CD4-positive, CD25-positive, alpha-beta regulatory T cell (primary cell): ENCODE measurements at regions not wholly inside any gene's neighbourhood (a gene's known extent, or its start where the extent isn't known, plus 50 kb on each side); places are given as distances from the start of the nearest gene placed in this dataset.
A peak's percentile ranks its signal among the peaks of the same experiment; 100 is the strongest.
"Not testable (repeated sequence)": the region's sequence is repeated elsewhere in the genome, so short reads cannot be mapped to it uniquely, and the experiment has no call there.

ENCODE experiments used
- ATAC-seq, 2 donors: fragments of 150-1000 bp; cut with Tn5 transposase; one replicate each; pipeline ENCODE4 v1.10.0; 2021; ENCODE audit warnings: low read depth in 2 of 2, moderate number of reproducible peaks in 2 of 2, moderate library complexity in 1 of 2
- DNase-seq, 3 donors: peaks; one replicate each; pipeline versions ENCODE4 v3.0.0 to v3.0.0-alpha.2; 2012 to 2022; ENCODE audit warnings: mixed read lengths in 1 of 3
- H3K27ac ChIP-seq: one replicate; pipeline ENCODE4 v1.7.0; 2013; ENCODE audit warnings: mild to moderate bottlenecking, low read length; ENCODE audit not compliant: insufficient read depth, poor library complexity, severe bottlenecking
- H3K27me3 ChIP-seq: one replicate; pipeline ENCODE4 v1.7.0; 2013; ENCODE audit warnings: low read length; ENCODE audit not compliant: control insufficient read depth, insufficient read depth
- H3K36me3 ChIP-seq: one replicate; pipeline ENCODE4 v1.7.0; 2013; ENCODE audit warnings: mild to moderate bottlenecking, low read length, moderate library complexity; ENCODE audit not compliant: control insufficient read depth, insufficient read depth
- H3K4me1 ChIP-seq: 2 replicates; pipeline ENCODE4 v1.7.0; 2013; ENCODE audit warnings: mild to moderate bottlenecking, low read length; ENCODE audit not compliant: insufficient read depth, control insufficient read depth, poor library complexity, severe bottlenecking
- H3K4me3 ChIP-seq: one replicate; pipeline ENCODE4 v1.7.0; 2013; ENCODE audit warnings: low read depth, mild to moderate bottlenecking, low read length, moderate library complexity
- H3K9me3 ChIP-seq, 2 experiments: 1 replicate in 1 of 2; 2 replicates in 1 of 2; pipeline ENCODE4 v1.7.0; 2013; ENCODE audit warnings: low read length in 2 of 2, mild to moderate bottlenecking in 1 of 2, moderate library complexity in 1 of 2; ENCODE audit not compliant: control insufficient read depth in 2 of 2
- H3K27ac Mint-ChIP-seq, 3 donors: one replicate each; pipeline ENCODE4 v1.8.0; 2020 to 2022; ENCODE audit warnings: mild to moderate bottlenecking in 3 of 3, mixed read lengths in 3 of 3, moderate library complexity in 2 of 3
- H3K27me3 Mint-ChIP-seq: one replicate; pipeline ENCODE4 v1.8.0; 2022; ENCODE audit warnings: mild to moderate bottlenecking, mixed read lengths
- H3K36me3 Mint-ChIP-seq: one replicate; pipeline ENCODE4 v1.8.0; 2020; ENCODE audit warnings: mixed read lengths
- H3K4me1 Mint-ChIP-seq, 4 donors: one replicate each; pipeline ENCODE4 v1.8.0; 2020 to 2022; ENCODE audit warnings: mixed read lengths in 4 of 4, mild to moderate bottlenecking in 1 of 4
- H3K4me3 Mint-ChIP-seq, 4 donors: one replicate each; pipeline ENCODE4 v1.8.0; 2020 to 2022; ENCODE audit warnings: mild to moderate bottlenecking in 4 of 4, mixed read lengths in 4 of 4, moderate library complexity in 3 of 4
- H3K9me3 Mint-ChIP-seq, 7 donors: one replicate each; pipeline ENCODE4 v1.8.0; 2020 to 2022; ENCODE audit warnings: mixed read lengths in 7 of 7, mild to moderate bottlenecking in 3 of 7, moderate library complexity in 2 of 7

- no peaks in the 10 kb centered on the region for H3K9me3 ChIP-seq
- Mint-ChIP-seq H3K4me3 (no peak overlapping the region), H3K27ac (no peak overlapping the region), H3K9me3 (peaks cover 0 to 4% (median 0%) of the 10 kb centered on the region in 7 donors), H3K4me1 (no peaks in the 10 kb centered on the region), H3K36me3 (no peaks in the 10 kb centered on the region), H3K27me3 (peaks cover 5% of the 10 kb centered on the region)
- H3K27me3 ChIP-seq, result no peaks in the 10 kb centered on the region
- H3K27ac ChIP-seq, result no peak overlapping the region
- no peaks in the 10 kb centered on the region for H3K4me1 ChIP-seq
- no peak overlapping the region for H3K4me3 ChIP-seq
- DNase-seq, result no peak
- H3K36me3 ChIP-seq, result no peaks in the 10 kb centered on the region
- ATAC-seq, result no peak
These were observed 107.2 kb upstream of the ALDH1A3 start for GRCh38 chr15:100772478-100772877.

- no peak overlapping the region for H3K27ac Mint-ChIP-seq
These were observed 106.6 kb upstream of the ALDH1A3 start for GRCh38 chr15:100772892-100773520.

GRCh38 chr15:100774044-100774443 is 105.6 kb upstream of the ALDH1A3 start:
- not testable (repeated sequence) for DNase-seq, H3K4me3 Mint-ChIP-seq, H3K27ac ChIP-seq, H3K36me3 Mint-ChIP-seq, H3K9me3 ChIP-seq, ATAC-seq, H3K36me3 ChIP-seq, H3K4me1 Mint-ChIP-seq, H3K4me1 ChIP-seq, H3K4me3 ChIP-seq, H3K27ac Mint-ChIP-seq, H3K27me3 ChIP-seq, H3K27me3 Mint-ChIP-seq, H3K9me3 Mint-ChIP-seq

More at GRCh38 chr15:100772892-100773520, 106.6 kb upstream of the ALDH1A3 start:
- Histone ChIP-seq H3K27ac (no peak overlapping the region), H3K27me3 (no peaks in the 10 kb centered on the region), H3K4me1 (no peaks in the 10 kb centered on the region), H3K36me3 (no peaks in the 10 kb centered on the region), H3K9me3 (no peaks in the 10 kb centered on the region), H3K4me3 (no peak overlapping the region)
- Mint-ChIP-seq H3K27me3 (peaks cover 5% of the 10 kb centered on the region), H3K4me3 (peak overlapping the region in 1 of 4 donors; percentile 69), H3K4me1 (no peaks in the 10 kb centered on the region), H3K9me3 (peaks cover 0 to 4% (median 1%) of the 10 kb centered on the region in 7 donors), H3K36me3 (no peaks in the 10 kb centered on the region)
- DNase-seq, result no peak
- no peak for ATAC-seq

- Histone ChIP-seq H3K27me3 (no peaks in the 10 kb centered on the region), H3K9me3 (no peaks in the 10 kb centered on the region), H3K36me3 (no peaks in the 10 kb centered on the region), H3K4me1 (no peaks in the 10 kb centered on the region), H3K4me3 (no peak overlapping the region), H3K27ac (no peak overlapping the region)
- H3K36me3 Mint-ChIP-seq, result no peaks in the 10 kb centered on the region
- H3K27me3 Mint-ChIP-seq, result peaks cover 5% of the 10 kb centered on the region
- no peak overlapping the region for H3K27ac Mint-ChIP-seq
- no peak overlapping the region for H3K4me3 Mint-ChIP-seq
- ATAC-seq (no peak), DNase-seq (no peak)
- no peaks in the 10 kb centered on the region for H3K4me1 Mint-ChIP-seq
- peaks cover 0 to 4% (median 1%) of the 10 kb centered on the region in 7 donors for H3K9me3 Mint-ChIP-seq
These were observed 103.9 kb upstream of the ALDH1A3 start for GRCh38 chr15:100775581-100776185.

GRCh38 chr15:100777821-100778220 is 101.8 kb upstream of the ALDH1A3 start:
- Histone ChIP-seq H3K4me3 (no peak overlapping the region), H3K9me3 (no peaks in the 10 kb centered on the region), H3K27me3 (no peaks in the 10 kb centered on the region), H3K27ac (no peak overlapping the region), H3K4me1 (no peaks in the 10 kb centered on the region), H3K36me3 (no peaks in the 10 kb centered on the region)
- H3K9me3 Mint-ChIP-seq, result peaks cover 0 to 4% (median 1%) of the 10 kb centered on the region in 7 donors
- H3K27me3 Mint-ChIP-seq, result peaks cover 4% of the 10 kb centered on the region
- ATAC-seq, result no peak
- H3K4me1 Mint-ChIP-seq, result no peaks in the 10 kb centered on the region
- no peak overlapping the region for H3K4me3 Mint-ChIP-seq
- no peak overlapping the region for H3K27ac Mint-ChIP-seq
- H3K36me3 Mint-ChIP-seq, result no peaks in the 10 kb centered on the region
- DNase-seq, result no peak

- no peaks in the 10 kb centered on the region for H3K9me3 ChIP-seq
- H3K9me3 Mint-ChIP-seq, result peaks cover 0 to 4% (median 1%) of the 10 kb centered on the region in 7 donors
- no peaks in the 10 kb centered on the region for H3K27me3 Mint-ChIP-seq
- no peak overlapping the region for H3K27ac ChIP-seq
- no peak overlapping the region for H3K4me3 Mint-ChIP-seq
- no peak overlapping the region for H3K4me3 ChIP-seq
- no peak overlapping the region for H3K27ac Mint-ChIP-seq
- no peaks in the 10 kb centered on the region for H3K36me3 ChIP-seq
- DNase-seq, result no peak
- H3K4me1 Mint-ChIP-seq, result no peaks in the 10 kb centered on the region
- H3K36me3 Mint-ChIP-seq, result no peaks in the 10 kb centered on the region
- no peaks in the 10 kb centered on the region for H3K4me1 ChIP-seq
- H3K27me3 ChIP-seq, result no peaks in the 10 kb centered on the region
- ATAC-seq, result no peak
These were observed 100.8 kb upstream of the ALDH1A3 start for GRCh38 chr15:100778831-100779288.

- H3K4me1 Mint-ChIP-seq, result no peaks in the 10 kb centered on the region
- H3K27me3 Mint-ChIP-seq, result no peaks in the 10 kb centered on the region
- H3K27ac Mint-ChIP-seq, result no peak overlapping the region
- Histone ChIP-seq H3K9me3 (no peaks in the 10 kb centered on the region), H3K27ac (no peak overlapping the region), H3K36me3 (no peaks in the 10 kb centered on the region), H3K27me3 (no peaks in the 10 kb centered on the region), H3K4me1 (no peaks in the 10 kb centered on the region), H3K4me3 (no peak overlapping the region)
- no peak overlapping the region for H3K4me3 Mint-ChIP-seq
- H3K9me3 Mint-ChIP-seq, result peaks cover 0 to 4% (median 1%) of the 10 kb centered on the region in 7 donors
- no peak for DNase-seq
- no peaks in the 10 kb centered on the region for H3K36me3 Mint-ChIP-seq
- no peak for ATAC-seq
These were observed 100.1 kb upstream of the ALDH1A3 start for GRCh38 chr15:100779331-100780207.
